Prostate gland (tissue), 2 donors: ENCODE measurements at regions not wholly inside any gene's neighbourhood (a gene's known extent, or its start where the extent isn't known, plus 50 kb on each side); places are given as distances from the start of the nearest gene placed in this dataset.
"Not testable (repeated sequence)": the region's sequence is repeated elsewhere in the genome, so short reads cannot be mapped to it uniquely, and the experiment has no call there.

ENCODE experiments used
- DNase-seq: peaks from one replicate; pipeline ENCODE4 v3.0.0-alpha.2; 2019; ENCODE audit warnings: low spot score
- H3K27ac ChIP-seq, 2 donors: fragments of 200-600 bp; sonication (generic); 2 replicates each; pipeline ENCODE4 v1.5.1; 2017 to 2019
- H3K27me3 ChIP-seq: fragments of 200-600 bp; sonication (generic); replicated peaks from 2 replicates; pipeline ENCODE4 v1.5.1; 2019; ENCODE audit not compliant: insufficient read depth
- H3K36me3 ChIP-seq, 2 donors: fragments of 200-600 bp; sonication (generic); 1 replicate in 1 of 2; 2 replicates in 1 of 2; pipeline versions ENCODE4 v1.5.1 to v1.8.1; 2017 to 2019
- H3K4me1 ChIP-seq: fragments of 200-600 bp; sonication (generic); replicated peaks from 2 replicates; pipeline ENCODE4 v1.5.1; 2019
- H3K4me3 ChIP-seq, 2 donors: fragments of 200-600 bp; sonication (generic); 2 replicates each; pipeline ENCODE4 v1.5.1; 2017 to 2019
- H3K9me3 ChIP-seq: fragments of 200-600 bp; sonication (generic); 2 replicates; pipeline ENCODE4 v1.5.1; 2017
- POLR2A ChIP-seq: fragments of 450-650 bp; IDR thresholded peaks from one replicate; pipeline ENCODE4 v1.6.1; 2016; ENCODE audit warnings: antibody characterized with exemption, mild to moderate bottlenecking
- POLR2AphosphoS5 ChIP-seq: sonication (generic); formaldehyde crosslinking; IDR thresholded peaks from one replicate; pipeline ENCODE4 v1.6.1; 2017; ENCODE audit warnings: antibody characterized with exemption
- WGBS: methylation state at CpG from one replicate; pipeline ENCODE4 v1.1.5; 2018; 5-methylcytosine and 5-hydroxymethylcytosine counted together
- intact Hi-C: fragments of 100-400 bp; cut with DNase I; formaldehyde crosslinking; loops from one replicate; pipeline ENCODE4 v1.14.2; 2022
- TF ChIP-seq, protein P1 (sequence below), 4 experiments: fragments of 200-600 bp in 2 of 4; fragments of 450-650 bp in 2 of 4; sonication (generic) in 2 of 4; IDR thresholded peaks; 1 replicate in 3 of 4; 2 replicates in 1 of 4; pipeline ENCODE4 v1.5.1; 2016 to 2019; ENCODE audit warnings: antibody characterized with exemption in 4 of 4, mild to moderate bottlenecking in 2 of 4, moderate library complexity in 2 of 4

DNA sequence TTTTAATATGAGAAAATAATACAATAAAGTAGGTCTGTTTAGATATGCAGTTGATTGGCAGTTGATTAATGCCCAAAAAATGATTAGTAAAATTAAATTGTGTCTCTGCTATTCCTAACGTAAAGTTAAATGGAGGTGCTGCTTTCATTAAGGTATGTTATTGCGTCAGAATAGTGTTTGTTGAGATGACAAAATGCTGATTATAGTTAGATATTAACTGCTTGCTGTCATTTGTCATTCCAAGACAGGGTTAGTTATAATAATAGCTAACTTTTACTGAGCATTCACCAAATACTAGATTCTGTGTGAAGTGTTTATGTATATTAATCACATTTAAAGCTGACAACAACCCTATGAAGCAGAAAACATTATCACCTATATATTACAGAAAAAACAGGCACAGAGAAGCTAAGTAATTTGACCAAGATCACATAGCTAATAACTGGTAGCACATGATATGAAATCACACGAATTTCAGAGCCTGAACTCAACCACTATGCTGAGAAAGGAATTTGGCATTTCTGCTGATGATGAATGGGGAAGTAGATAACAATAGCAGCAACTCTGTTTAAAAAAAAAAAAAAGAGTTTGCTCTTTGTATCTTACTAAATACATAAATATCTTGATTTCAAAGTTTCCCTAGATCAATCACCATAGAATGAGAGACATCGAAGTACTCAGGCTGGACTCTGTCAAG, 59.7 kb upstream of the WDR44 start:
- Histone ChIP-seq H3K36me3 (no peaks in the 10 kb centered on the region), H3K27ac (no peak overlapping the region), H3K9me3 (no peaks in the 10 kb centered on the region), H3K27me3 (no peaks in the 10 kb centered on the region), H3K4me1 (no peaks in the 10 kb centered on the region), H3K4me3 (no peak overlapping the region)
- DNase-seq, result no peak
- TF ChIP-seq POLR2A (no peak), POLR2AphosphoS5 (no peak)
- TF ChIP-seq, protein P1, sequence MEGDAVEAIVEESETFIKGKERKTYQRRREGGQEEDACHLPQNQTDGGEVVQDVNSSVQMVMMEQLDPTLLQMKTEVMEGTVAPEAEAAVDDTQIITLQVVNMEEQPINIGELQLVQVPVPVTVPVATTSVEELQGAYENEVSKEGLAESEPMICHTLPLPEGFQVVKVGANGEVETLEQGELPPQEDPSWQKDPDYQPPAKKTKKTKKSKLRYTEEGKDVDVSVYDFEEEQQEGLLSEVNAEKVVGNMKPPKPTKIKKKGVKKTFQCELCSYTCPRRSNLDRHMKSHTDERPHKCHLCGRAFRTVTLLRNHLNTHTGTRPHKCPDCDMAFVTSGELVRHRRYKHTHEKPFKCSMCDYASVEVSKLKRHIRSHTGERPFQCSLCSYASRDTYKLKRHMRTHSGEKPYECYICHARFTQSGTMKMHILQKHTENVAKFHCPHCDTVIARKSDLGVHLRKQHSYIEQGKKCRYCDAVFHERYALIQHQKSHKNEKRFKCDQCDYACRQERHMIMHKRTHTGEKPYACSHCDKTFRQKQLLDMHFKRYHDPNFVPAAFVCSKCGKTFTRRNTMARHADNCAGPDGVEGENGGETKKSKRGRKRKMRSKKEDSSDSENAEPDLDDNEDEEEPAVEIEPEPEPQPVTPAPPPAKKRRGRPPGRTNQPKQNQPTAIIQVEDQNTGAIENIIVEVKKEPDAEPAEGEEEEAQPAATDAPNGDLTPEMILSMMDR (IDR thresholded peaks at IDR 0.05), result no peak
- WGBS, result 55% methylated on average over 4 of the region's 4 CpGs
- intact Hi-C loops, result no loop called here

DNA sequence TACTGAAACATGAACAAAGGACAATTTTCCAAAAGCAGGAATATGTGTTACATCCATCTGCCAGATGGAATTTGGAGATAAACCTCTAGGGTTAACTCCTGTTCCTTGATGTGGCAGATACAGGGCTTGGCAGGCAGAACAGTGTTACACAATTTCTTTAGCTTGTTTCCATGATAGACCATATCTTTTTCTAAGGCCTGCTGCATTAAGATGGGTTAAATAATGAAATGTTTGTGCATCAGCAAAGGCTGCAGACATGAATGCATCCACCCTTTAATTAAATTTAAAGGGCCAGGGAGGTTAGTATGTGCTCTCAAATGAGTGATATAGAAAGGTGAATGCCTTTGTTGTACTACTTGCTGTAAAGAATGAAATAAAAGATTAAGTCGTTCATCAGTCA, 50.1 kb upstream of the WDR44 start:
- H3K27me3 ChIP-seq, H3K9me3 ChIP-seq, DNase-seq, H3K4me3 ChIP-seq, H3K27ac ChIP-seq, H3K4me1 ChIP-seq, H3K36me3 ChIP-seq, intact Hi-C loops: not testable (repeated sequence)
- WGBS, result 35% methylated on average over 1 of the region's 1 CpG
